Prostate gland (tissue), 2 donors: ENCODE measurements at regions not wholly inside any gene's neighbourhood (a gene's known extent, or its start where the extent isn't known, plus 50 kb on each side); places are given as distances from the start of the nearest gene placed in this dataset.

Experiments used
- POLR2A ChIP-seq: fragments of 450-650 bp; IDR thresholded peaks from one replicate; pipeline ENCODE4 v1.6.1; 2016; ENCODE audit warnings: antibody characterized with exemption, mild to moderate bottlenecking
- POLR2AphosphoS5 ChIP-seq: sonication (generic); formaldehyde crosslinking; IDR thresholded peaks from one replicate; pipeline ENCODE4 v1.6.1; 2017; ENCODE audit warnings: antibody characterized with exemption
- TF ChIP-seq, protein P1 (sequence below), 4 experiments: fragments of 200-600 bp in 2 of 4; fragments of 450-650 bp in 2 of 4; sonication (generic) in 2 of 4; IDR thresholded peaks; 1 replicate in 3 of 4; 2 replicates in 1 of 4; pipeline ENCODE4 v1.5.1; 2016 to 2019; ENCODE audit warnings: antibody characterized with exemption in 4 of 4, mild to moderate bottlenecking in 2 of 4, moderate library complexity in 2 of 4

GRCh38 chr22:47811971-47812370 lies 1049.5 kb downstream of the TBC1D22A start:
- TF ChIP-seq, protein P1, sequence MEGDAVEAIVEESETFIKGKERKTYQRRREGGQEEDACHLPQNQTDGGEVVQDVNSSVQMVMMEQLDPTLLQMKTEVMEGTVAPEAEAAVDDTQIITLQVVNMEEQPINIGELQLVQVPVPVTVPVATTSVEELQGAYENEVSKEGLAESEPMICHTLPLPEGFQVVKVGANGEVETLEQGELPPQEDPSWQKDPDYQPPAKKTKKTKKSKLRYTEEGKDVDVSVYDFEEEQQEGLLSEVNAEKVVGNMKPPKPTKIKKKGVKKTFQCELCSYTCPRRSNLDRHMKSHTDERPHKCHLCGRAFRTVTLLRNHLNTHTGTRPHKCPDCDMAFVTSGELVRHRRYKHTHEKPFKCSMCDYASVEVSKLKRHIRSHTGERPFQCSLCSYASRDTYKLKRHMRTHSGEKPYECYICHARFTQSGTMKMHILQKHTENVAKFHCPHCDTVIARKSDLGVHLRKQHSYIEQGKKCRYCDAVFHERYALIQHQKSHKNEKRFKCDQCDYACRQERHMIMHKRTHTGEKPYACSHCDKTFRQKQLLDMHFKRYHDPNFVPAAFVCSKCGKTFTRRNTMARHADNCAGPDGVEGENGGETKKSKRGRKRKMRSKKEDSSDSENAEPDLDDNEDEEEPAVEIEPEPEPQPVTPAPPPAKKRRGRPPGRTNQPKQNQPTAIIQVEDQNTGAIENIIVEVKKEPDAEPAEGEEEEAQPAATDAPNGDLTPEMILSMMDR (IDR thresholded peaks at IDR 0.05): no peak
- TF ChIP-seq POLR2AphosphoS5: no peak
- no peak for TF ChIP-seq POLR2A
